Smooth muscle cell (in vitro differentiated cells): ENCODE measurements at regions not wholly inside any gene's neighbourhood (a gene's known extent, or its start where the extent isn't known, plus 50 kb on each side); places are given as distances from the start of the nearest gene placed in this dataset.

ENCODE experiments used
- DNase-seq: peaks from one replicate; lab custom pipeline; 2025; ENCODE audit not compliant: unreplicated experiment; lab: John Stamatoyannopoulos, UW
- H2AFZ ChIP-seq: fragments of 200-600 bp; sonication (generic); 2 replicates; pipeline ENCODE4 v1.6.0; 2016; ENCODE audit warnings: antibody characterized with exemption, low read depth, mild to moderate bottlenecking
- H3F3A ChIP-seq: fragments of 200-600 bp; sonication (generic); 2 replicates; pipeline ENCODE4 v1.6.0; 2017; ENCODE audit warnings: antibody characterized with exemption, low read depth
- H3K27ac ChIP-seq: fragments of 200-600 bp; sonication (generic); 2 replicates; pipeline ENCODE4 v1.5.1; 2016; ENCODE audit warnings: low read depth, mild to moderate bottlenecking
- H3K27me3 ChIP-seq: fragments of 200-600 bp; sonication (generic); 2 replicates; pipeline ENCODE4 v1.6.1; 2016; ENCODE audit warnings: low read depth, mild to moderate bottlenecking
- H3K36me3 ChIP-seq: fragments of 200-600 bp; sonication (generic); 2 replicates; pipeline ENCODE4 v1.5.1; 2016; ENCODE audit warnings: low read depth
- H3K4me1 ChIP-seq: fragments of 200-600 bp; sonication (generic); 2 replicates; pipeline ENCODE4 v1.5.1; 2016; ENCODE audit warnings: low read depth
- H3K4me2 ChIP-seq: fragments of 200-600 bp; sonication (generic); 2 replicates; pipeline ENCODE4 v1.6.0; 2016; ENCODE audit warnings: mild to moderate bottlenecking
- H3K4me3 ChIP-seq: fragments of 200-600 bp; sonication (generic); 2 replicates; pipeline ENCODE4 v1.5.1; 2016; ENCODE audit warnings: mild to moderate bottlenecking
- H3K79me2 ChIP-seq: fragments of 200-600 bp; sonication (generic); 2 replicates; pipeline ENCODE4 v1.6.0; 2016; ENCODE audit warnings: low read depth, mild to moderate bottlenecking
- H3K9ac ChIP-seq: fragments of 200-600 bp; sonication (generic); 2 replicates; pipeline ENCODE4 v1.6.0; 2016; ENCODE audit warnings: low read depth
- H3K9me3 ChIP-seq: fragments of 200-600 bp; sonication (generic); replicated peaks from 2 replicates; pipeline ENCODE4 v1.5.1; 2016; ENCODE audit warnings: low read depth
- H4K20me1 ChIP-seq: fragments of 200-600 bp; sonication (generic); 2 replicates; pipeline ENCODE4 v1.6.0; 2016; ENCODE audit warnings: low read depth
- CTCF ChIP-seq: fragments of 200-600 bp; sonication (generic); IDR thresholded peaks from 2 replicates; pipeline ENCODE4 v1.5.1; 2017; ENCODE audit warnings: borderline replicate concordance, mild to moderate bottlenecking, antibody characterized with exemption; ENCODE audit not compliant: insufficient read depth, poor library complexity, severe bottlenecking
- WGBS: methylation state at CpG from one replicate; pipeline ENCODE4 v1.1.7; 2016; ENCODE audit warnings: low lambda C conversion rate; 5-methylcytosine and 5-hydroxymethylcytosine counted together

GRCh38 chr16:59048876-59049275 lies 314.8 kb upstream of the GOT2 start:
- no peak for DNase-seq
- Histone ChIP-seq H3F3A (no peaks in the 10 kb centered on the region), H3K36me3 (no peaks in the 10 kb centered on the region), H3K79me2 (no peaks in the 10 kb centered on the region), H2AFZ (no peak overlapping the region), H3K4me1 (no peaks in the 10 kb centered on the region), H4K20me1 (no peaks in the 10 kb centered on the region), H3K4me3 (no peak overlapping the region), H3K9me3 (no peaks in the 10 kb centered on the region), H3K27ac (no peak overlapping the region), H3K9ac (no peak overlapping the region), H3K27me3 (no peaks in the 10 kb centered on the region), H3K4me2 (no peak overlapping the region)
- WGBS: 75% methylated on average over 3 of the region's 3 CpGs
- no peak for TF ChIP-seq CTCF

DNA sequence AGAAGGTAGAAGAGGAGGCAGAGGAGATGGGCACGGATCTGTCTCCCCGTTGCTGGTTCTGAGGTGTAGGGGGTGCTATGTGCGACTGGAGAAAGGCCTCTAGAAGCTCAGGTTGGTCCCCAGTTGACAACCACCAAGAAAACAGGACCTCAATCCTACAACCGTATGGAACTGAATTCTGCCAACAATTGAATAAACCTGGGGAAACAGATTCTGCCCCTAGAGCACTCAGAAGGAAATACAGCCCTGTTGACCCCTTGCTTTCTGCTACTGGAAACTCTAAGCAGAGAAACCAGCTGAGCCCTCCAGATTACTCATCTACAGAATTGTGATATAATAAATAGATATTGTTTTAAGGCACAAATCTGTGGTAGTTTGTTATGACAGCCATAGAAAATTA lies 313.0 kb upstream of the GOT2 start:
- no peak for TF ChIP-seq CTCF
- no peaks in the 10 kb centered on the region for H3K9me3 ChIP-seq
- no peak overlapping the region for H3K4me2 ChIP-seq
- H4K20me1 ChIP-seq: no peaks in the 10 kb centered on the region
- no peak overlapping the region for H3K4me3 ChIP-seq
- no peak for DNase-seq
- no peaks in the 10 kb centered on the region for H3F3A ChIP-seq
- WGBS: 70% methylated on average over 4 of the region's 4 CpGs
- H3K79me2 ChIP-seq: no peaks in the 10 kb centered on the region
- H3K36me3 ChIP-seq: no peaks in the 10 kb centered on the region
- no peaks in the 10 kb centered on the region for H3K27me3 ChIP-seq
- H2AFZ ChIP-seq: no peak overlapping the region
- no peak overlapping the region for H3K9ac ChIP-seq
- H3K4me1 ChIP-seq: no peaks in the 10 kb centered on the region
- no peak overlapping the region for H3K27ac ChIP-seq

DNA sequence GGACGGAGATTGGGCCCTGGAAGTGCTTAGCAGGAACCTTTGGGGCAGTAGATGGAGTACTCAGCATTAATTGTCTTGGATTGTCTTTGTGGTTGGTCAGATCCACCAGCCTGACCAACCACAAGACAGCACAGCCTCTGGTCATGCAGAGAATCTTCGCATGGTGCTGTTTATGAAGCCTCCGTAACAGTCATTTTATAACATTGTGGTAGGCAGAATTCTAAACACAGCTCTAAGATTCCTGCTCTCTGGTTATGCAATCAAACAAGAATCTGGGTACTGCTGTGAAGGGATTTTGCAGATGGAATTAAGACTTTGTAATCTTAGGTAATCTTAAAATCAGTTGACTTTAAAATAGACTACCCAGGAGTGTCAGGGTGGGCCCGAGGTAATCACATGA lies 312.2 kb upstream of the GOT2 start:
- H3K27ac ChIP-seq: no peak overlapping the region
- no peaks in the 10 kb centered on the region for H3K27me3 ChIP-seq
- H3K79me2 ChIP-seq: no peaks in the 10 kb centered on the region
- H3K4me3 ChIP-seq: no peak overlapping the region
- 53% methylated on average over 4 of the region's 4 CpGs for WGBS
- no peaks in the 10 kb centered on the region for H4K20me1 ChIP-seq
- H3K4me2 ChIP-seq: no peak overlapping the region
- H3K36me3 ChIP-seq: no peaks in the 10 kb centered on the region
- H3K4me1 ChIP-seq: no peaks in the 10 kb centered on the region
- no peaks in the 10 kb centered on the region for H3F3A ChIP-seq
- no peaks in the 10 kb centered on the region for H3K9me3 ChIP-seq
- no peak overlapping the region for H2AFZ ChIP-seq
- no peak for TF ChIP-seq CTCF
- no peak for DNase-seq
- H3K9ac ChIP-seq: no peak overlapping the region

GRCh38 chr16:59045501-59045900 lies 311.4 kb upstream of the GOT2 start:
- no peaks in the 10 kb centered on the region for H3K9me3 ChIP-seq
- H3K36me3 ChIP-seq: no peaks in the 10 kb centered on the region
- H3F3A ChIP-seq: no peaks in the 10 kb centered on the region
- H2AFZ ChIP-seq: no peak overlapping the region
- no peaks in the 10 kb centered on the region for H3K27me3 ChIP-seq
- no peak overlapping the region for H3K4me2 ChIP-seq
- H4K20me1 ChIP-seq: no peaks in the 10 kb centered on the region
- 81% methylated on average over 4 of the region's 4 CpGs for WGBS
- no peaks in the 10 kb centered on the region for H3K79me2 ChIP-seq
- TF ChIP-seq CTCF: no peak
- DNase-seq: no peak
- no peak overlapping the region for H3K4me3 ChIP-seq
- H3K27ac ChIP-seq: no peak overlapping the region
- no peaks in the 10 kb centered on the region for H3K4me1 ChIP-seq
- no peak overlapping the region for H3K9ac ChIP-seq
